HEK293 (cell line): ENCODE measurements at regions not wholly inside any gene's neighbourhood (a gene's known extent, or its start where the extent isn't known, plus 50 kb on each side); places are given as distances from the start of the nearest gene placed in this dataset.

Source experiments
- CTCF ChIA-PET: fragments of 350-600 bp; formaldehyde crosslinking; extraction: SDS; loops from one replicate; lab custom pipeline; 2021; ENCODE audit warnings: antibody characterized with exemption; lab: Yijun Ruan, JAX
- POLR2A ChIA-PET: fragments of 300-600 bp; formaldehyde crosslinking; extraction: SDS; loops from one replicate; lab custom pipeline; 2020; ENCODE audit warnings: antibody characterized with exemption, inconsistent platforms; lab: Yijun Ruan, JAX
- H3K27ac ChIP-seq: fragments of 200-500 bp; sonication (Bioruptor generic); 2 replicates; pipeline ENCODE4 v1.5.1; 2014; ENCODE audit warnings: low read depth, low read length, control low read depth, inconsistent platforms; ENCODE audit errors: extremely low read depth
- H3K36me3 ChIP-seq, 2 experiments: fragments of 200-500 bp in 1 of 2; sonication (Bioruptor generic) in 1 of 2; 1 replicate in 1 of 2; 2 replicates in 1 of 2; pipeline ENCODE4 v1.5.1; 2014 to 2017; ENCODE audit warnings: inconsistent platforms in 2 of 2, low read length in 2 of 2; ENCODE audit not compliant: control insufficient read depth in 2 of 2, insufficient read depth in 1 of 2
- H3K4me1 ChIP-seq: fragments of 200-500 bp; sonication (Bioruptor generic); 2 replicates; pipeline ENCODE4 v1.5.1; 2014; ENCODE audit warnings: mild to moderate bottlenecking, low read length, inconsistent platforms; ENCODE audit not compliant: control insufficient read depth, insufficient read depth
- H3K4me3 ChIP-seq: 2 replicates; pipeline ENCODE4 v1.5.1; 2011; ENCODE audit warnings: low read depth, mild to moderate bottlenecking, control low read depth, low read length, moderate library complexity
- H3K9me3 ChIP-seq: fragments of 200-500 bp; sonication (Bioruptor generic); 2 replicates; pipeline ENCODE4 v1.5.1; 2014; ENCODE audit warnings: low read depth, low read length, inconsistent platforms; ENCODE audit not compliant: control insufficient read depth, insufficient read depth
- GFI1B ChIP-seq: fragments of 450-650 bp; formaldehyde crosslinking; IDR thresholded peaks from 2 replicates; pipeline ENCODE4 v1.5.1; 2016; ENCODE audit warnings: missing biosample characterization, missing genetic modification characterization
- KLF10 ChIP-seq: fragments of 450-650 bp; IDR thresholded peaks from 2 replicates; pipeline ENCODE4 v1.5.1; 2018; ENCODE audit warnings: missing biosample characterization, mild to moderate bottlenecking, missing genetic modification characterization
- MYNN ChIP-seq: fragments of 450-650 bp; formaldehyde crosslinking; IDR thresholded peaks from 2 replicates; pipeline ENCODE4 v1.5.1; 2016; ENCODE audit warnings: missing biosample characterization, missing genetic modification characterization, borderline replicate concordance
- TSHZ1 ChIP-seq: fragments of 450-650 bp; formaldehyde crosslinking; IDR thresholded peaks from 2 replicates; pipeline ENCODE4 v1.5.1; 2016; ENCODE audit warnings: missing biosample characterization, missing genetic modification characterization, borderline replicate concordance
- ZBTB44 ChIP-seq: fragments of 450-650 bp; IDR thresholded peaks from 2 replicates; pipeline ENCODE4 v1.5.1; 2018; ENCODE audit warnings: missing biosample characterization, mild to moderate bottlenecking, missing genetic modification characterization
- ZNF112 ChIP-seq: fragments of 450-650 bp; formaldehyde crosslinking; IDR thresholded peaks from 2 replicates; pipeline ENCODE4 v1.5.0; 2017; ENCODE audit warnings: missing biosample characterization, missing genetic modification characterization
- ZNF133 ChIP-seq: fragments of 450-650 bp; formaldehyde crosslinking; IDR thresholded peaks from 2 replicates; pipeline ENCODE4 v1.5.1; 2016; ENCODE audit warnings: missing biosample characterization, missing genetic modification characterization
- ZNF16 ChIP-seq: fragments of 450-650 bp; formaldehyde crosslinking; IDR thresholded peaks from 2 replicates; pipeline ENCODE4 v1.5.1; 2016; ENCODE audit warnings: low read depth, missing biosample characterization, missing genetic modification characterization
- ZNF211 ChIP-seq: fragments of 450-650 bp; formaldehyde crosslinking; IDR thresholded peaks from 2 replicates; pipeline ENCODE4 v1.5.1; 2016; ENCODE audit warnings: low read depth, missing biosample characterization, missing genetic modification characterization
- ZNF248 ChIP-seq: fragments of 450-650 bp; formaldehyde crosslinking; IDR thresholded peaks from 2 replicates; pipeline ENCODE4 v1.5.1; 2017; ENCODE audit warnings: missing biosample characterization, missing genetic modification characterization
- ZNF350 ChIP-seq: fragments of 450-650 bp; formaldehyde crosslinking; IDR thresholded peaks from 2 replicates; pipeline ENCODE4 v1.5.0; 2017; ENCODE audit warnings: missing biosample characterization, mild to moderate bottlenecking, missing genetic modification characterization
- ZNF37A ChIP-seq: fragments of 450-650 bp; IDR thresholded peaks from 2 replicates; pipeline ENCODE4 v1.5.1; 2018; ENCODE audit warnings: missing biosample characterization, missing genetic modification characterization
- ZNF416 ChIP-seq: fragments of 450-650 bp; formaldehyde crosslinking; IDR thresholded peaks from 2 replicates; pipeline ENCODE4 v1.5.1; 2016; ENCODE audit warnings: missing biosample characterization, missing genetic modification characterization
- ZNF514 ChIP-seq: fragments of 450-650 bp; formaldehyde crosslinking; IDR thresholded peaks from 2 replicates; pipeline ENCODE4 v1.5.1; 2016; ENCODE audit warnings: missing biosample characterization, missing genetic modification characterization
- ZNF529 ChIP-seq: fragments of 450-650 bp; formaldehyde crosslinking; IDR thresholded peaks from 2 replicates; pipeline ENCODE4 v1.5.1; 2017; ENCODE audit warnings: missing genetic modification characterization, missing biosample characterization; ENCODE audit not compliant: insufficient replicate concordance
- ZNF610 ChIP-seq: fragments of 450-650 bp; formaldehyde crosslinking; IDR thresholded peaks from 2 replicates; pipeline ENCODE4 v1.5.1; 2016; ENCODE audit warnings: missing biosample characterization, missing genetic modification characterization, borderline replicate concordance
- ZNF664 ChIP-seq: fragments of 450-650 bp; formaldehyde crosslinking; IDR thresholded peaks from 2 replicates; pipeline ENCODE4 v1.5.1; 2016; ENCODE audit warnings: missing biosample characterization, missing genetic modification characterization
- ZNF768 ChIP-seq: fragments of 450-650 bp; formaldehyde crosslinking; IDR thresholded peaks from 2 replicates; pipeline ENCODE4 v1.5.1; 2018; ENCODE audit warnings: missing biosample characterization, mild to moderate bottlenecking, missing genetic modification characterization
- ZSCAN23 ChIP-seq: fragments of 450-650 bp; formaldehyde crosslinking; IDR thresholded peaks from 2 replicates; pipeline ENCODE4 v1.5.1; 2016; ENCODE audit warnings: missing biosample characterization, missing genetic modification characterization
- TF ChIP-seq, protein P1 (sequence below): sonication (generic); formaldehyde crosslinking; IDR thresholded peaks from 2 replicates; pipeline ENCODE4 v1.8.1; 2022; ENCODE audit warnings: mild to moderate bottlenecking, moderate library complexity, missing genetic modification reagents
- TF ChIP-seq, protein P2 (sequence below): fragments of 450-650 bp; formaldehyde crosslinking; IDR thresholded peaks from 2 replicates; pipeline ENCODE4 v1.5.1; 2016; ENCODE audit warnings: missing biosample characterization, missing genetic modification characterization
- TF ChIP-seq, protein P3 (sequence below): fragments of 450-650 bp; formaldehyde crosslinking; IDR thresholded peaks from 2 replicates; pipeline ENCODE4 v1.5.1; 2017; ENCODE audit warnings: missing biosample characterization, missing genetic modification characterization

DNA sequence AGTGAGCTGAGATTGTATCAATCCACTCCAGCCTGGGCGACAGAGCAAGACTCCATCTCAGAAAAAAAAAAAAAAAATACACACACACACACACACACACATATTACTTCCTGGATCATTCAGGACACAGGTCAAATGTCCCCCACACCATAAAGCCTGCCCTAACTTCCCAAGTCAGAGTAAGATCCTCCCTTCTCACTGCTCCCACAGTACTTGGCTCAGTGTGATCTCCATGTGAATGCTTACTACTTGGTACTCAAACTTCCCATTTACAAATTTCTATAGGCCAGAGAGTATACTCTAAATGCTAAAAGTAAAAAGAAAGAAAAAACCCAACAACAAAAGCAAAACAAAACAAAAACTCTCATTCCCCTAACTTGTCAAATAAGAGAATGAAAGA, 386.8 kb downstream of the SLITRK6 start:
- Histone ChIP-seq H3K9me3 (no peaks in the 10 kb centered on the region), H3K4me3 (no peak overlapping the region), H3K27ac (no peak overlapping the region), H3K4me1 (no peaks in the 10 kb centered on the region), H3K36me3 (no peaks in the 10 kb centered on the region)
- POLR2A ChIA-PET: no interaction called here
- CTCF ChIA-PET: interaction anchor here (0.6 to 0.8 kb wide), 2 partner anchors 78 to 150 kb away, joined by 3 to 4 read pairs; no protein-coding TSS in a partner anchor
- TF ChIP-seq, protein P1, sequence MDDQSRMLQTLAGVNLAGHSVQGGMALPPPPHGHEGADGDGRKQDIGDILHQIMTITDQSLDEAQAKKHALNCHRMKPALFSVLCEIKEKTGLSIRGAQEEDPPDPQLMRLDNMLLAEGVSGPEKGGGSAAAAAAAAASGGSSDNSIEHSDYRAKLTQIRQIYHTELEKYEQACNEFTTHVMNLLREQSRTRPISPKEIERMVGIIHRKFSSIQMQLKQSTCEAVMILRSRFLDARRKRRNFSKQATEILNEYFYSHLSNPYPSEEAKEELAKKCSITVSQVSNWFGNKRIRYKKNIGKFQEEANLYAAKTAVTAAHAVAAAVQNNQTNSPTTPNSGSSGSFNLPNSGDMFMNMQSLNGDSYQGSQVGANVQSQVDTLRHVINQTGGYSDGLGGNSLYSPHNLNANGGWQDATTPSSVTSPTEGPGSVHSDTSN (CRISPR knock-in tag): no peak
- TF ChIP-seq, protein P2, sequence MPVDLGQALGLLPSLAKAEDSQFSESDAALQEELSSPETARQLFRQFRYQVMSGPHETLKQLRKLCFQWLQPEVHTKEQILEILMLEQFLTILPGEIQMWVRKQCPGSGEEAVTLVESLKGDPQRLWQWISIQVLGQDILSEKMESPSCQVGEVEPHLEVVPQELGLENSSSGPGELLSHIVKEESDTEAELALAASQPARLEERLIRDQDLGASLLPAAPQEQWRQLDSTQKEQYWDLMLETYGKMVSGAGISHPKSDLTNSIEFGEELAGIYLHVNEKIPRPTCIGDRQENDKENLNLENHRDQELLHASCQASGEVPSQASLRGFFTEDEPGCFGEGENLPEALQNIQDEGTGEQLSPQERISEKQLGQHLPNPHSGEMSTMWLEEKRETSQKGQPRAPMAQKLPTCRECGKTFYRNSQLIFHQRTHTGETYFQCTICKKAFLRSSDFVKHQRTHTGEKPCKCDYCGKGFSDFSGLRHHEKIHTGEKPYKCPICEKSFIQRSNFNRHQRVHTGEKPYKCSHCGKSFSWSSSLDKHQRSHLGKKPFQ: no peak
- TF ChIP-seq ZNF514 (tag by site-specific recombination) (no peak), TSHZ1 (no peak), KLF10 (tag by site-specific recombination) (no peak), MYNN (no peak), ZNF416 (tag by site-specific recombination) (no peak), ZSCAN23 (tag by site-specific recombination) (no peak), ZNF37A (tag by site-specific recombination) (no peak), ZNF16 (tag by site-specific recombination) (no peak), GFI1B (tag by site-specific recombination) (no peak)
- TF ChIP-seq, protein P3, sequence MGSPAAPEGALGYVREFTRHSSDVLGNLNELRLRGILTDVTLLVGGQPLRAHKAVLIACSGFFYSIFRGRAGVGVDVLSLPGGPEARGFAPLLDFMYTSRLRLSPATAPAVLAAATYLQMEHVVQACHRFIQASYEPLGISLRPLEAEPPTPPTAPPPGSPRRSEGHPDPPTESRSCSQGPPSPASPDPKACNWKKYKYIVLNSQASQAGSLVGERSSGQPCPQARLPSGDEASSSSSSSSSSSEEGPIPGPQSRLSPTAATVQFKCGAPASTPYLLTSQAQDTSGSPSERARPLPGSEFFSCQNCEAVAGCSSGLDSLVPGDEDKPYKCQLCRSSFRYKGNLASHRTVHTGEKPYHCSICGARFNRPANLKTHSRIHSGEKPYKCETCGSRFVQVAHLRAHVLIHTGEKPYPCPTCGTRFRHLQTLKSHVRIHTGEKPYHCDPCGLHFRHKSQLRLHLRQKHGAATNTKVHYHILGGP: no peak

DNA sequence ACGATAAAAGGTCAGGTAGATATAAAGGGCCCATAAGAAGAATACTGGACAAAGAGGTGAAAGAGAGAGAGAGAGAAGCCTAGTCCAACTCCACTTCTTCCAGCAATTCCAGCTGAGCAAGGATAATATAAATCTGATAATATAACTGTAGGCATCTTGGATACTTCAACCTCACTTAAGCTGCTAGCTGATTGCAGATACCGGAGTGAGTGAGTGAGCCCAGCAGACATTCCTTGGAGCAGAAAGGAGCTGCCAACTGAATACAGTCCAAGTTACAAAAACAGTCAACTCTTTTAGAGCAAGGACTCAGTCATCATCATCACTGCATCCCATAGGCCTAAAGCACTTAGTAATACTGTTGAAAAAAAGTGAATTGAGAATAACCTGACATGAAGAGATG, 387.6 kb downstream of the SLITRK6 start:
- H3K36me3 ChIP-seq: no peaks in the 10 kb centered on the region
- ChIA-PET CTCF (interaction anchor here (0.6 kb wide), 1 partner anchor 150 kb away, joined by 4 read pairs; no protein-coding TSS in a partner anchor), POLR2A (no interaction called here)
- H3K9me3 ChIP-seq: no peaks in the 10 kb centered on the region
- H3K27ac ChIP-seq: no peak overlapping the region
- H3K4me1 ChIP-seq: no peaks in the 10 kb centered on the region
- TF ChIP-seq ZNF112 (tag by site-specific recombination): no peak
- no peak for TF ChIP-seq ZNF664 (tag by site-specific recombination)
- no peak for TF ChIP-seq ZNF529
- TF ChIP-seq ZNF211 (tag by site-specific recombination): no peak
- TF ChIP-seq ZNF768 (tag by site-specific recombination): no peak
- no peak for TF ChIP-seq ZNF610
- no peak for TF ChIP-seq ZNF248
- no peak for TF ChIP-seq ZNF350 (tag by site-specific recombination)
- TF ChIP-seq ZBTB44: no peak
- TF ChIP-seq ZNF133: no peak
- H3K4me3 ChIP-seq: no peak overlapping the region
